IPS DF 4.7 (cell line): ENCODE measurements at regions not wholly inside any gene's neighbourhood (a gene's known extent, or its start where the extent isn't known, plus 50 kb on each side); places are given as distances from the start of the nearest gene placed in this dataset.

Experiments
- DNase-seq: peaks from one replicate; pipeline ENCODE4 v3.0.0-alpha.2; 2013; ENCODE audit warnings: low spot score; ENCODE audit errors: extremely low read depth

DNA sequence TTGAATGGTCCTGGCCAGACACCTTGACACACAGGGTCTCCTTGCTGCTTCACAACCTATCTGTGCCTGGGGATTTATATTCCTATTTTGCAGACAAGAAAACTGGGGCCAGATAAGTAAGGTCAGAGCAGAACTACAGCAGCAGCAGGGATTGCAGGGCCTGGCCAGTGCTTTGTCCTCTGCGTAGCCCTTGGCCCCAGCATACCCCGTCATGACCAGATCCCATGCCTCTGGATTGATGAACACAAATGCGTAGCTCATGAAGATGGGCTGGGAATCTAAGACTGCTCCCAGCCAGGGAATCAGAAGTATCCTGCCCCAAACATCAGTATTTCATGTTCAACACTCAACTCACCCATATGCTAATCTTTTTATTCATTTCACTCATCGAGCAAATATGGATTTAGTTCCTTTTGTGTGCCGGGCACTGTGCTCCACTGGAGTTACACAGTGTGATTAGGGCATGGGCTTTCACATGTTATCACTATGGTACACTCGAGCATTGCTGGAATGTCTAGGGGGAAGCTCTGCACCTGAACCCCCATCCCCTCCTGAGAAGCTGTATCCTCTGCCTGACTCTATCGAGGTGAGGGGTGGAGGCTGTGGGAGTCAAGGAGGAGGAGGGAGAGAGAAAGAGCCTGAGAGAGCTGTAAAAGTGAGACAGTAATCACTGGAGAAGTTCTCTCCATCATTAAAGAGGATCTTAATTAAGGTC is 143.3 kb downstream of the CYP26B1 start:
- DNase-seq, result no peak

DNA sequence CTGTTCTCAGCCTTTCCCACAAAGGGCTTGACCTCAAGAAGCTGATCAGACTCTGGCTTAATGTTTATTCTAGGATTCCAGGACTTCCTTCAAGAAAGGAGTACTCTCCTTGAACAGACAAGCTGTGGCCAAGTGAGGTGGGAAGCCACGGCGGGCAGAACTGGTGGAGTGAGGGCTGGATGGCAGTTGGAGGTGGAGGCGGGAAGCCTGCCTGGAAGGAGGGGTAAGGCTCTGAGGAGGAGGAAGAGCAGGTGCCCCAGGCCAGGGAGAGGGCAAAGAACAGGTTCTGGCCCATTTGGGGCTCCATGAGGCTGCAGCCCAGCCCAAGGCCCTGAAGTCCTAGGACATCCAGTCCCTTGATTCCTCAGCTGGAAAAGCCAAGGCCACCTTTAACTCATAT is 143.9 kb downstream of the CYP26B1 start:
- DNase-seq, result no peak

DNA sequence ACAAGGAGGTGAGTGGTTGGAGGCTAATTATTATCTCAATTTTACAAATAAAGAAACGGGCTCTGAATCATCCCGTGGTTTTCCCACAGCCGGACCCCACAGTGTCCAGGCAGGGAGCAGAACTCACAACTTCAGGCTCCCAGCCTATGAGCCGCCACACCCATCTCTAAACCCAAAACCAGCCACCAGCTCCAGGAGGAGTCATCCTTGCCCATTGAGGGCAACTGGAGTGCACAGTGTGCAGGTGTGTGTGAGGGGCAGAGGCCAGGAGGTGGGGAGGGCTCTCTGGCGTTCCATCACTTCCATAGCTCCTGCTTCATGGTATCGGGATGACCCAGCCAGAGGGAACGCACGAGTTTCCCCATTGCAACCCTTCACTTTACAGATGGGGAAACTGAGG is 144.5 kb downstream of the CYP26B1 start:
- no peak for DNase-seq

DNA sequence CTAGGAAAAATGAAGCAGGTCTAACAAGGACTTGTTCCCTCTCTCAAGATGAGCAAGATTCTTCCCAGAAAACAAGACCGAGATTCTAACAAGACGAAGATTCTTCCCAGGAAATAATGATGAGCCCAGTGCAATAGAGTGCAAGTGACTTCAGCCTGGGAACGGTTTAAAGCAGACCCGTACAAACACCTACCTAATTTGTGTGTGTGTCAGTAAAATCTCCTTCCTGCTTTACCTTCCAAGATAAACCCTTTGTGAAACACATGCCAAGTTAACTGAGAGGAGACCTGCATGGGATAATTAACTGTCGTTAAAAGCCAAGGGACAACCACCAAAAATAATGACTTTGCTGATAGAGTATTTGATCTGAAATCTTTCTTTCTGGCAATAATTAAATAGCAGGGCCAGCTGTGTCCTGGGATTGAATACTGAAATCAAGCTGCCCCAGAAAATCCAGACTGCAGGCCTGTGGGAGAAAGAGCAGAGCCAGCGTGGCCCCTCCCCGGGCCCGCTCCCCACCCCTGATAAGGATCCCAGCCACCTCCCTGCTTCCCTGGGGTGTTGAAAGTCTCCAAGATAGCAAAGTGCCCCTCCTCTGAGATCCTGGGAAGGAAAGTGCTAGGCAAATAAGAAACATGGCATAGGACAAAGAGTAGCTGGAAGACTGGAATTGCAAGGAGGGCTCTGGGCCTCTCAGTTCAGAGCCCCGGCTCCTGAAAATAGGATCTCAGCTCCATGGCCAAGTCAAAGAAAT is 145.5 kb downstream of the CYP26B1 start:
- no peak for DNase-seq

DNA sequence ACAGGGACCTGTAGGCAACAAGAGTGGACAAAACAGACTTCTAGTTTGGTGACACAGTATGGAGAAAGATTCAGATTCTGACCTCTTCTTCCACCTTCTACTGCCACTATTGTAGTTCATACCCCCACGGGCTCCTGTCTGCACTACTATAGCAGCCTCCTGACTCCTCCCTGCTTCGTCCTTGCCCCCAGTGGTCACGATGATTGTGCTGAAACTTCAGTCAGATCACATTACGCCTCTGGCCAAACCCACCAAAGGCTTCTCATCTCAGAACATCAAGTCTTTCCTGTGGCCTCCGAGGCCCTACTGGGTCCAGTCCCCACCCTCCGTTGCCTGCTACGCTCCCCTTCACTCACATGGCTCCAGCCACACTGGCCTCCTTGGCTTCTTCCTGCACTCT is 147.6 kb downstream of the CYP26B1 start:
- no peak for DNase-seq

DNA sequence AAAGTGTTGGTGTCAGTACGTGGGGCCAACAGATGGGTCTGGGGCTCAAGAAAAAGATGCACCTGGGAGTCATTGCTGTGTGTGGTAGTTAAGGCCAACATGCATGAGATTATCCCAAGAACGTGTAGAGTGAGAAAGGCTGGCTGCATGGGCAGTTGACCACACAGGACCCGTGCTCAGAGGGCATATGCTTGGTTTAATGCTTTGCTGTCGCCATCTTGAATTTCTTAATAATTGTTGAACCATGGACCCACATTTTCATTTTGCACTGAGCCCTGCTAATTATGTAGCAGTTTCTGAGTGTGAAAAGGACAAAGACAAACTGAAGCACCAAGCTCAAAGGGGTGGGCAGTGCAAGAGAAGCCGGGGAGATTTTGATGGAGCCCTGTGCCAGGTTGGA is 148.1 kb downstream of the CYP26B1 start:
- no peak for DNase-seq

DNA sequence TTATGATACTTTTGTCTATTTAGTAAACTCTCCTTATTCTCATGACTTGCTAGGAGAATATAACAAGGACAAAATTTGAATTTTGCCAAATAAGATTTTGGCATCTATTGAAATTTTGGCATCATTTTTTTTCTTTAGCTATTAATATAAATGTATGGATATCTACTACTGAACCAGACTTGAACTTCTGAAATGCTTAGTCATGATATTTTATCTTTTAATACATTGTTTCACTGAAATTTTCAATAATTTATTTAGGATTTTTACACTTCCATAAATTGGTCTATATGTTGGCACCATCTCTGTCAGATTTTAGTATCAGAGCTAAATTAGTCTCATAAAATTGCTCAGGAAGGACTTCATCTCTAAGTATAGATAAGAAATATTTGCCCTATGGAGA is 149.8 kb downstream of the CYP26B1 start:
- no peak for DNase-seq

DNA sequence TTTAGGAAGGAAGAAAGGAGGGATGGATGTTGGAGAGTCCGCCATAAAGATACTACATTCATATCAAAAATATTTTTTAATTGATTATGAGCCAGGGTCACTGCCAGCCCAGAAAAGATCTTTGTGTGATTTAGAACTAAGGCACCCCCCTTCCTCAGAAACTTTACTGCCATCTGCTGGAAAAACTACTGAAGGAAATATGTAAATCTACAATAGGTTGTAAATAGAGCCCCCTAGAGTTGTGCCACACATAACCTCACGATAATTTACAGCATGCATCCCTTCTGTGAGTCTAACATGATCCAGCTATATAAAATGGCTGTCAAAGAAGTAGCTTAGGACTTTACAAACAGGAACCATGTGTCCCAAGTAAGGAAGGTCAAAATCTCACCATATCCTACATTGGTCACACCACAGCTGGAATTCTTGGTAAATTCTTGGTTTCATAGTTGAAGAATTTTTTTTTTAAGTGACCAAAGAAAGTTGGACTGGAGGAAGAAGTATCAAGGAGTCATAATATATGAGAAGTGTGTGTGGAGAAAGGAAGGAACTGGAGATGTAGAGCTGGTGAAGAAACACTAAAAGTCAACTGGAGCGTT is 152.5 kb downstream of the CYP26B1 start:
- DNase-seq, result no peak

DNA sequence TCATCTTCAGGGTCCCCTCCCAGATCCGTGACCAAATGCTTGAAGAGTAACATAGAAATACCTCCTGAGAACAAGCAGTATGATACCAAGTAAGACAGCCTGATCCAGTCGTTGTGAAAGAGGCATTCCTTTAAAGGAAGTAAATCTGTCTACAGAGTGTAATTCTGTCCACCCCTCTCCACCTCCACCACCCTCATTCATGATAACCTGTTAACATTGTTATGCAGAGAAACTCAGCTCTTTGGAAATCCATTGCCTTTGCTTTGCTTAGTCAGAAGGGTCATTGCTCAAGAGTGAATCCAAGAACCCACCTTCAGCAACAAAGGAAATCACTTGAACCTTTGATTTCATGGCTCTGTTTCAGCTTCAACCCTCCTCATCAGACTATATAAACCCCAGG is 155.6 kb downstream of the CYP26B1 start:
- no peak for DNase-seq

DNA sequence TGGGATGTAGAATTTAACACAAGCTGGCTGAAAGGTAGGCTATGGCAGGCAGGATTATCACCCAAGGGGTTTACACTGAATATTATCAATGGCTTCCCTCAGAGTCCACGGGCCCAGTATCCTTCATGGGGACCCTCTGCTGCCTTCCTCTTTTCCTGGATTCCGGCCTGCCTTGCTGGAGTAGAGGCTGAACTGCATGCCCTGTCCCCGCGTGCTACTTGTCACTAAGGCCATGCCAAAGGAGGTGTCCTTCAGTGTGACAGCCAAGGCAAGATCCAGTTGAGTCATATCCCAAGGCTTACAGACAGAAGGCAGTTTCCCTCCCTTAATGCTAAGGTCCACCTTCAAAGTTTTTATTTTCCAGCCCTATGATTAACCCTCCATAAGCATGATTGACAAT is 156.3 kb downstream of the CYP26B1 start:
- DNase-seq, result no peak

DNA sequence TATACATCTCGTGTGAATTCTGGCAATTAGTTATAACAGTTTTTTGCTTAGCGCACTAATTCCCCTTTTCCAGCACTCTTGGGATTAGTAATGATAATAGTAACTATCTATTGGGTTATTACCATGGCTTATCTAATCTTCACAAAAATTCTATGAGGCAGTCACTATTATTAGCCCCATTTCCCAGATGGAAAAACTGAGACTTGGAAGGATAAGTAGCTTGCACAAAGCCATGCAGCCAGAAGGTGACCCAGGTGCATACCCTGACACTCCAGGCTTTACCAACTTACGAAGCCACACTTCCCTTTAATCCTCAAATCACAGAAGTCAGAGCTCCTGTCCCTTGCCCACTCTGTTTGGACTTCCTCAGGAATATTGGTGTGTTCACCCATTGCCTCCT is 156.8 kb downstream of the CYP26B1 start:
- no peak for DNase-seq

DNA sequence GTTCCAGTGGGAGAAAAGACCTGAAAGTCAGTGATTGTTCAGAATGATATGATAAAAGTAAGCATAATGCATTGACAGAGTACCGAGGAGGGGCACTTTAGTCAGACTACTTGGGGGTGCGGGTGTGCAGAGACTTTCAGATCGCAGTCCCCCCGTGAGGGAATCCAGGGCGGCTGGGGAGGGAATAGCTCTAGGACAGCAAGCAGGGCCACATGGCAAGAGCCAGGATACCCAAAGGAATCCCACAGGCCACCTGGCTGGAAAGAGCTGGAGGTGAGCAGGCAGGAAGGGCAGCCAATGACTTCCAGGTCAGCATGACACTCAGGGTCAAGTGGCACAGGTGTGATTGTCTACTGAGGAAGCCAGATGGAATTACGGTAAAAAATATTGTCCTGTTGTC is 157.5 kb downstream of the CYP26B1 start:
- no peak for DNase-seq

DNA sequence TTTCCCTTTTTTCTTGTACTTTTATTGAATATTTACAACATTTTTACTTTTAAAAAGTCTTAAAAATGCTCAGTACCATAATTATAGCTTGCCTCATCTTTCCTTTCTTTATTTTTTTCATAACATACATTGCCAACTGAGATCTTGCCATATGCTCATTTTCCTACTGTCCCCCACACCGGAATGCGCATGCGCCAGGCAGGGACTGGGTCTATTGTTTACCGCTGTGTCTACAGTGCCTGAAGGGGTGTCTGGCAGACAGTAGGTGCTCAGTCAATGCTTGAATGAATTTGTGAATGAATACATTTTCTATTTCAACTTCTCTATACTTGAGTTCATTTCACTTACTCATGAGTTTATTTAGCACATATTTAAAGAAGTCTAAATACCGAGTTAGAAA is 158.0 kb downstream of the CYP26B1 start:
- no peak for DNase-seq

DNA sequence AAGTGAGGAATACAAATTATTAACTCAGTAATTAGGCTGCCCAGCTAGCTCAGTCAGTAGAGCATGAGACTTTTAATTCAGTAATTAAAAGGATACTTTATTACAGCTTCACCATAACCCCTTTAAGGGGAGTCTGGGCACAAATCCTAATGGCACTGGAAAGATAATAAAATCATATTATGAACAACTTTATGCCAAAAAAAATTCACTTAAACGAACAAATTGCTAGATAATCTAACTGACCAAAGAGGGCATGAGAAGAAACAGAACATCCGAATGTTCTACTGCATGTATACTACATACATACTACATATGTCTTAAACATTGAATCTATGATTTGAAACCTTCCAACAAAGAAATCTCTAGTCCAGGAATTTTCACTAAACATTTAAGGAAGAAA is 159.5 kb downstream of the CYP26B1 start:
- no peak for DNase-seq

DNA sequence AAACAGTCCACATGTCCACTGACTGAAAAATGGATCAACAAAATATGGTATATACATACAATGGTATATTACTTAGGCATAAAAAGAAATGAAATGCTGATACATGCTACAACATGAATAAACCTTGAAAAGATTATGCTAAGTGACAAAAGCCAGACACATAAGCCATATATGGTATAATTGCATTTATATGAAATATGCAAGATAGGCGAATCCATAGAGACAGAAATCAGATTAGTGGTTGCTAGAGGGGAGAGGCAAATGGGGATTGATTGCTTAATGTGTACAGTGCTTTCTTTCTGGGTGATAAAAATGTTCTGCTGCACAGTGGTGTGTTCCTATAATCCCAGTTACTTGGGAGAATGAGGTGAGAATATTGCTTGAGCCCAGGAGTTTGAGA is 171.0 kb downstream of the CYP26B1 start:
- no peak for DNase-seq

DNA sequence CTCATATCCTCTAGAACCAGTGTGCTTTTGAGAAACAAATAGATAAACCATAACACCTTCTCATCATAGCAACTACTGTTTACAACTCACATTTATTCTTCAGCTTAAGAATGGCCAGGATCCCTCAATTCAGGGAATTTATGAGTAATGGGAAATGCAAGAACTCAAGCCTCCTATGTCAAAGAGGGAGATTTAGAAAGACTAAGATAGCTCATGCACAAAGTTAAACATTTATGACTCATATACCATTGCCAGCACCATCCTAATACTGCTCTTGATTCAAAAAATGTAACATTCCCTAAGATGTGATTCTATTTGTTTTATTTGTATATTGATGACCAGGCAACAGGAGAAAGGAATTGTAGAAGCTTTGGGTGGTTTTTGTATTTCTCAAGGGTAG is 172.8 kb downstream of the CYP26B1 start:
- no peak for DNase-seq

DNA sequence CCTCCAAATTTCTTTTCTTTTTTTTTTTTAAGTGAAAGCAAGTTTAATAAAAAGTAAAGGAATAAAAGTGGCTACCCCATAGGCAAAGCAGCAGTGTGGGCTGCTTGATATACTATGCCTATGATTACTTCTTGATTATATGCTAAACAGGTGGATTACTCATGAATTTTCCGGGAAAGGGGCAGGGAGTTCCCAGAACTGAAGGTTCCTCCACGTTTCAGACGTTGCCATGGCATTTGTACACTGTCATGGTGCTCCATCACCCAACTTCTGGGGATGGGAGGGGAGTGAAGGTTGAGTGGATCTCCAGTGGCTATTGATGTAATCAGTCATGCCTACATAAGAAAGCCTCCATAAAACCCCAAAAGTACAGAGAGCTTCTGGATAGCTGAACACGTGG is 176.2 kb downstream of the CYP26B1 start:
- DNase-seq, result no peak

DNA sequence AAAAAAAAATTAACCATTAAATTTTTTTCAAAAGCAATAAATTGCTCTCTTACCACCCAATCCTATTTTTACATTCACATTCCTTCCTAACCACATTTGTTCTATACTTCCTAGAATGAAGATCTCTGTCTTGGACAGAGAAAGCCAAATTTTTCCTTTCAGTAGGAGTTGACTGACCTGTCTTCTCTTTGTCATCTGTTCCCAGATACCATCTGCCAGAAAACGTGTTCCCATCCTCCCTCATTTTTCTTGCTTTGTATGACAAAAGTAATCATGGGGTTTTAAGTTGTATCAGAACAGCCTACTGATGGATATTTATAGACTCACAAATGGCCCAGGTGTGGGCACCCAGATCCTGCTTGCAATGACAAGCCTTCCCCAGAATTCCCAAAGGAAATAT is 182.1 kb downstream of the CYP26B1 start:
- DNase-seq, result no peak

DNA sequence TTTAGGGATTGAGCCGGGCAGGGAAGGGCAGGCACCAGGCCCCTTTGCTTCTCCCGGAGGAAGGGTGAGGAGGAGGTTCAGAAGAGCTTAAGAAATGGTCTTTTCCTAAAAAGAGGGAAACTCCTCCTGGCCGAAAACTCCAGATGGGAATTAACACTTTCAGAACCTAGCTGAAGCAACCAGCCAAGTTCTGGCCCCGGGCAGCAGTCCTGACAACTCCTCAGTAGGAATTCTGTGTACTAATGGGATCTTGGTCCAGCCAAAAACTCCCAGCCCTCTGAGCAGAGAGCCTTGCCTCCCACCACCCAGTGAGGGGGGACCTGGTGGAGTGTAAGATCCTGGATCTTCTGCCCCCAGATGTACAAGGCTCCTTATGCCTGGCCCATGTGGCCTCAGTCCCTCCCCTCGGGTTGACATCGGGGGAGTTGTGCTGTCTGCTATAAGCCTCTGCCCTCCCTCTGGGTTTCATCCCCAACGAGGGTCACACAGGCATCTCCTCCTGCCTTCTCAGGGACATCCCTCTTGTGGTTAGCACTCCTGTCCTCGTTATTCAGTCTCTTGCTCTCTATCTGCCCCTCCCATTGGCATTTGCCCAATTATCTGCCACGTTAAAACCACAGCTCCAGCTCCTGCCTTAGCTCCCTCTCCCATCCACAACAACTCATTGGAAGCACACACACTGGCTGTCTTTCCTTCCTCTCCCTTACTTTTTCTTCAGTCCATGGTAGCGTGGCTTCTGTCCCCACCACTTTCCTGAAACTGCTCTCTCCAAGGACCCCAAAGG is 184.6 kb downstream of the CYP26B1 start:
- DNase-seq, result no peak

DNA sequence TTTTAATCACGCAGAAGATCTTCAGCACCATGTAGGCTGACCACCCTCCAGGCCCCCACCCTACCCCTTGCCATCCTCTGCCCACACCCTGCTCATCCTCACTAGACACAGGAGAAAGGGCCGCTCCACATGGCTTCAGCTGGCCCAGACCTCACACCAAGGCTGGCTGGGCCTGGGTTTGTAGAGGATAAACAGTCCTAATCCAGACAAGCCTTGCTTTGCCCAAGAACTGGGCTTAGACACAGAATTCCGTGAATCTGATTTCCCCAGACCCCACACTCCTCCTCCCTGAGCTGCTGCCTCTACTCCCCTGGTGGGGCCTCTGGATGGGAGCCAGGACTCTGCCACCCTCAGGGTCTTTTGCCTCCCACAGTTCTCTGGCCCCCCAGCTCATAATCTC is 185.3 kb downstream of the CYP26B1 start:
- no peak for DNase-seq

DNA sequence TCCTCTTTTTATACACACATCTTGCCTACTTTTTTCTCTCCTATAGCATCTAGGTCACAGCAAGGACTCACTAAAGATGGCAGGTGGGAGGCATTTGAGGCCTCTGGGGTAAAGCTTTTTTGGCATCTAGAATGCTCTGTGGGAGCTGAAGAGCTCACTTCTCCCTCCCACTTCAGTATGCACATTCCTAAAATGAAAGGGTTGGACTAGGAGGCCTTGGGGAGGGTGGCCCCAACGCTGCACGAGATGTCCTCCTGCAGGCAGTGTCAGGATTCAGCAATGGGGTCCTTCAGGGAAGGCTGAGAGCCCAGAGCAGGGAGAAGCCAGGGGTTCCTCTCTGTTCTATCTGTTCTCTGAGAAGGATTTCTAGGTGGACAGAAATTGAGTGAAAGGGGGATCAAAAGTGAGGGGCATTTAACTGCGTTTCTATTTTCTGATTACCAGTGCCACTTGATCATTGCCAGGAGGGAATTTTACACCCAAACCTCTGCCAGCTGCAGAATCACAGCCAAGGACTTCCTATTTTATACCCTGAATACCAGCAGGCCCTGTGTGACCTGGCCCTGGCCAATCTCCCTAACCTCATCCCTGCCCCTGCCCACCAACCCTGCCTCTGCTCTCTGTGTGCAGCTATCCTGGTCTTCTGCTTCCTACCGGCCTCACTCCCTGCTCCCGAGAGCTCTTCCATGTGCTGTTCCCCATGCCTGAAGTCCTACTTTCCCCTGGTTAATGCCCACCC is 186.2 kb downstream of the CYP26B1 start:
- DNase-seq, result no peak
